ENCODE measurements at regions not wholly inside any gene's neighbourhood (a gene's known extent, or its start where the extent isn't known, plus 50 kb on each side); places are given as distances from the start of the nearest gene placed in this dataset.
"Not testable (repeated sequence)": the region's sequence is repeated elsewhere in the genome, so short reads cannot be mapped to it uniquely, and the experiment has no call there.

DNA sequence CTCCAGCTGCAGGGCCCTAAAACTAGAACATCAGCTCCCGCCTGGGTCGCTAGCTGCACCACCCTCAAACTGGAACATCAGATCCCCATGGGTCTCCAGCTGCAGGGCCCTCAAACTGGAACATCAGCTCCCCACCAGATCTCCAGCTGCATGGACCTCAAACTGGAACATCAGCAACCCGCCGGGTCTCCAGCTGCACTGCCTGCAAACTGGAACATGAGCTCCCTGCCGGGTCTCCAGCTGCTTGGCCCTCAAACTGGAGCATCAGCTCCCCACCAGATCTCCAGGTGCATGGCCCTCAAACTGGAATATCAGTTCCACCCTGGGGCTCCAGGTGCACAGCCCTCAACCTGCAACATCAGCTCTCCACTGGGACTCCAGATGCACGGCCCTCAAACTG, 82.7 kb downstream of the TFRC start:
- not testable (repeated sequence) for DNase-seq (ENCODE audit: low read depth)

DNA sequence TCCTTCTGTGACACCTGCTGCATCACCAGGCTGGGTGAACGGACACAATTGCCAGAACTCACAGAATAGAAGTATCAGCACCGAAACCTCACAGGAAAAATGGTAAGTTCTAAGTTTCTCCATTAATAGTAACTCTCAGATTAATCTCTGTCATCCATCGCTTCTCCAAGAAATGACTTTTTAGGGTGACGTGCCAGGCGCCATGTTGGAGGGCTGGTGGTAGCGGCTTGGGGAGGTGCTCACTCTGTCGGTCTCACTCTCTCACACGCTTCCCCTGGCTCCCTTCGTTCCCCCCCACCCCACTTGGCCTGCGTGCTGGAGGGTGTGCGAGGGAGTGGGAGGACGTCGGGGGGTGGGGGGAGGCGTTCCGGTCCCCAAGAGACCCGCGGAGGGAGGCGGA, 85.6 kb downstream of the TFRC start:
- DNase-seq (ENCODE audit: low read depth) = not testable (repeated sequence)

DNA sequence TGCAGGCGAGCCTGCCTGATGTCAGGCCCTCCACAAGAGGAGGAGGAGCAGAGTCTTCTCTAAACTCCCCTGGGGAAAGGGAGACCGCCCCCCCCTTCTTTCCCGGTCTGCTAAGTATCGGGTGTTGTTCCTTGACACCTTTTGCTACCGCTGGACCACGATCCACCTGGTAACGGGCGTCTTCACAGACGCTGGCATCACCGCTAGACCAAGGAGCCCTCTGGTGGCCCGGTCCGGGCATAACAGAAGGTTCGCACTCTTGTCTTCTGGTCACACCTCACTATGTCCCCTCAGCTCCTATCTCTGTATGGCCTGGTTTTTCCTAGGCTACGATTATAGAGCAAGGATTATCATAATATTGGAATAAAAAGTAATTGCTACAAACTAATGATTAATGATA, 86.0 kb upstream of the TNK2 start:
- peak; percentile 3 for DNase-seq (ENCODE audit: low read depth)

DNA sequence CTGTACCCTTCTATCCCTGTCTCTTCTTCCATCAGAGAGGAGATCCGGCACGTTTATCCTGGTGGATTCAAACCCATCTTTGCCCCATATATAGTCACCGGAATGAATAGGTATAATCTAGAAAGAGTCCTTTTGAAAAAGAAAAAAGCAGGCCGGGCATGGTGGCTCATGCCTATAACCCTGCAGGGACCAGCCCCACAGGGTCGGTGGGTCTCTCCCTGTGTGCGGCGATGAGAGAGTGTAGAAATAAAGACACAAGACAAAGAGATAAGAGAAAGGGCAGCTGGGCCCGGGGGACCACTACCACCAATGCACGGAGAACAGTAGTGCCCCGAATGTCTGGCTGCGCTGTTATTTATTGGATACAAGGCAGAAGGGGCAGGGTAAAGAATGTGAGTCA, 85.3 kb upstream of the TNK2 start:
- not testable (repeated sequence) for DNase-seq (ENCODE audit: low read depth)

- not testable (repeated sequence) for DNase-seq (ENCODE audit: low read depth)
Observed at GRCh38 chr3:195992956-195993595, 84.7 kb upstream of the TNK2 start.

GRCh38 chr3:195991986-195992385, 83.6 kb upstream of the TNK2 start:
- not testable (repeated sequence) for DNase-seq (ENCODE audit: low read depth)

DNA sequence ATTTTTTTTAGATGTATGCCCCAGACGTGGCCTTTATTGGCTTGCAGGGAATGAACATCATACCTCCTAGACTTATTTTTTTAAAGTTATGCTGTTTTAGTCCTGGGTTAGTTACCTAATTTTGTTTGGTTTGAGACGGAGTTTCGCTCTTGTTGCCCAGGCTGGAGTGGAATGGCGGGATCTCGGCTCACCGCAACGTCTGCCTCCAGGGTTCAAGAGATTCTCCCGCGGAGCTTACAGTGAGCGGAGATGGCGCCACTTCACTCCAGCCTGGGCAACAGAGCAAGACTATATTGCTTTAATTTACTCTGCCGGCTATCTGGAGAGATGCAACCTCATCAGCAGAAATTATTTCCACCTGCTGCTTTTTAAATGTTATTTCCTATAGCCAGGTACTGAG, 82.9 kb upstream of the TNK2 start:
- DNase-seq (ENCODE audit: low read depth) = not testable (repeated sequence)

DNA sequence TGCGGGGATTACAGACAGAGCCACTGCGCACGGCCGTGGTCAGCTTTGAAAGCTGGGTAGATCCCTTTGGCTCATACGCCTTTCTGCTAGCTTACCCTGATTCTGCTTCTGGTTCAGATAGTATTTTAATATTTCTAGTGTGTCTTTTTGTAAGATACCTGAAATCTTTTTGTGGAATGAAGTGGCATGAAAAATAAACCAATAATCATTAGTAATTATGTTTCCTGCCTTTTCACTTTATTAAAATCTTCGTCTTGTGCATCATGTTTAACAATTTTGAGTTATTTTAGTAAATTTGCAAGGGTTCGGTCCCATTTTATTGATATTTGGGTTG, 82.5 kb upstream of the TNK2 start:
- not testable (repeated sequence) for DNase-seq (ENCODE audit: low read depth)

- DNase-seq (ENCODE audit: low read depth) = peak; percentile 64
Observed at GRCh38 chr3:195989921-195990840, 81.8 kb upstream of the TNK2 start.

DNA sequence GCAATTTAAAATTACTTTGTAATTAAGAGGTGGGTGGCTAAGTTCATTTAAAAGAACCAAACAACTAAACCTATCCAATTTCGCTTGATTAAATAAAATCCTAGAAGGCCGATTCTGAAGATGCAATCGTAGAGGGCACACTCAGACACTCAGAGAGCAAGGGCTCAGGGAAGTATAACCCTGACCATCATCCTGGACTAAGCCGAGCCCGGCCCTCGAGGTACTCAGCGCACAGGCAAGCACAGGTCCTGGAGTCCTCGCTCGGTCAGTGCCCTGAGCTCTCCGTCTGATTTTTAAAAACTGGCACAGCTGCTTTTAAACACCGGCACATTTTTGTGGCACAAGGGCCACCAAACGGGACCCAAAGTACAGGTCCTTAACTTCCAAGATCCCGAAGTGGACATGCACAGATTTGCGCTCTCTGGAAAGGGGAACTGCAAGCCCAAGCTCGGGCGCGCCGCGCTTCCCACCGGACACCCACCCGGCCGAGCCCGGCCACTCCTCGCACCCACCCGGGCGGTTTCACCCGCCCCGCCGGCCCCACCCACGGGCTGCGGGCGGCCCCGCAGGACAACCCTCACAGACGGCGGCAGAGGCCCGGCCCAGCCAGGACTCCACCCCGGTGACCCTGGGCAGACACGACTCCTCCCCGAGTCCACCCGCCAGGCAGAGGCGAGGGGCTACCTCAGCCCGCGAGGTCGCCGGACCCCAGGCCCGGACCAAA, 81.0 kb upstream of the TNK2 start:
- DNase-seq (ENCODE audit: low read depth) = not testable (repeated sequence)

GRCh38 chr3:195988764-195989163, 80.4 kb upstream of the TNK2 start:
- DNase-seq (ENCODE audit: low read depth) = not testable (repeated sequence)

- DNase-seq (ENCODE audit: low read depth) = not testable (repeated sequence)
Observed at GRCh38 chr3:195987001-195987400, 78.7 kb upstream of the TNK2 start.

- DNase-seq (ENCODE audit: low read depth) = not testable (repeated sequence)
Observed at GRCh38 chr3:195986576-195986975, 78.2 kb upstream of the TNK2 start.

GRCh38 chr3:195985348-195985920, 77.1 kb upstream of the TNK2 start:
- DNase-seq (ENCODE audit: low read depth) = not testable (repeated sequence)

GRCh38 chr3:195984392-195985030, 76.2 kb upstream of the TNK2 start:
- not testable (repeated sequence) for DNase-seq (ENCODE audit: low read depth)

- DNase-seq (ENCODE audit: low read depth) = not testable (repeated sequence)
Observed at GRCh38 chr3:195983880-195984279, 75.5 kb upstream of the TNK2 start.

GRCh38 chr3:195982754-195983153, 74.4 kb upstream of the TNK2 start:
- DNase-seq (ENCODE audit: low read depth) = not testable (repeated sequence)

- DNase-seq (ENCODE audit: low read depth) = not testable (repeated sequence)
Observed at GRCh38 chr3:195981778-195982177, 73.4 kb upstream of the TNK2 start.

GRCh38 chr3:195979877-195980276, 71.5 kb upstream of the TNK2 start:
- not testable (repeated sequence) for DNase-seq (ENCODE audit: low read depth)

DNA sequence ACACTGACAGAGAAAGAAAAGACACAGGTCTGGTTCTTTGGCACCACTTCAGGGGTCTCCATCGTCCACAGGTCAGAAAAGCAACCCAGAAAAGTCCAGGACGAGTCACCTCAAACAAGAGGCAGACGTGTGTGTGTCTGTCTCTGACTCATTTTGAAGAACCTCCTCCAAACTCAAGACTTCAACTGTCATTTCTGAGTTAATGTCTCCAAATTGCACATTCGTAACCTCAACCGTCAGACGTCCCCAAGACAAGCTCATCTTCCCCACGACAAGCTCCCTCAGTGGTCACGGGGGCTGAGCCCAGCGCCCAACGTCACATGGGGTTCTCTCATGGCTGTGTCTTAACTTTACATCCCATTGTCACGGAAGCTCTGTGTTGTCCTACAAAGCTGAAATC, 70.2 kb upstream of the TNK2 start:
- DNase-seq (ENCODE audit: low read depth) = not testable (repeated sequence)

- DNase-seq (ENCODE audit: low read depth) = not testable (repeated sequence)
Observed at GRCh38 chr3:195976876-195977275, 68.5 kb upstream of the TNK2 start.

DNA sequence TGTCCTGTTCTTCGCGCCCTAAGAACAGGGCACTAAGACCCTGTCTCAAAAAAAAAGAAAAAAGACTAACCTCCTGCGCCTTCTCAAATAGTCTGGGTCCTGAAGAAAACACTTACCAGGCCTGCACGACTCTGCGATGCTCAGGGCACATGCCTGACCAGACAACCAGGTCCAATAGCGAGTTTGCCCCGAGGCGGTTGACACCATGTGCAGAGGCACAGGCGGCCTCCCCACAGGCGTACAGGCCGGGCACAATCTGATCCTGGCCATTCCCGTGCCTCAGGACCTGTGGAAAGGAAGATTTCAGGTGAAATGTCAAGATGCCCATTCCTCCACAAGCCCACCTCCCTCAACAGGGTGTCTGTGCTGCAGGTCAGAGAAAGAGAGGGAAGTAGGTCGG, 65.9 kb upstream of the TNK2 start:
- DNase-seq (ENCODE audit: low read depth) = not testable (repeated sequence)
